ENCODE measurements at regions not wholly inside any gene's neighbourhood (a gene's known extent, or its start where the extent isn't known, plus 50 kb on each side); places are given as distances from the start of the nearest gene placed in this dataset.
A peak's percentile ranks its signal among the peaks of the same experiment; 100 is the strongest.

GRCh38 chr6:19470333-19470732 lies 366.8 kb upstream of the ID4 start:
- Histone ChIP-seq H3K56ac (ENCODE audit: extremely low read depth, insufficient read depth, low read length) (no peak overlapping the region), H3K9ac (ENCODE audit: low read depth, low read length) (no peak overlapping the region), H3K9me3 (ENCODE audit: control insufficient read depth, insufficient read depth, low read length) (peaks cover 3% of the 10 kb centered on the region; the same call in 1 of the 2 replicates), H3K36me3 (ENCODE audit: control insufficient read depth, insufficient read depth, low read length) (no peaks in the 10 kb centered on the region), H2AK5ac (ENCODE audit: low read depth, low read length) (no peak overlapping the region), H3K27ac (ENCODE audit: insufficient read depth, low read length) (no peak overlapping the region), H3K79me1 (ENCODE audit: low read depth in 1 of 2, low read length in 2 of 2) (no peaks in the 10 kb centered on the region), H4K20me1 (ENCODE audit: insufficient read depth, low read length) (no peaks in the 10 kb centered on the region), H2BK5ac (ENCODE audit: low read depth, low read length, poor library complexity, severe bottlenecking) (peak overlapping the region; percentile 68), H3K23ac (ENCODE audit: low read depth, low read length) (no peak overlapping the region), H2BK120ac (ENCODE audit: low read depth, low read length) (no peak overlapping the region), H3K27me3 (ENCODE audit: control insufficient read depth, insufficient read depth, low read length) (no peaks in the 10 kb centered on the region), H2AK9ac (replicated peaks; ENCODE audit: low read depth, low read length, poor library complexity) (peak overlapping the region; percentile 39), H4K5ac (ENCODE audit: low read depth, low read length) (no peak overlapping the region), H2BK20ac (ENCODE audit: low read depth, low read length) (no peak overlapping the region), H4K91ac (ENCODE audit: insufficient read depth, low read depth, low read length) (no peak overlapping the region), H3K14ac (replicated peaks; ENCODE audit: low read depth, low read length) (no peak overlapping the region), H3K9me1 (ENCODE audit: insufficient read depth, low read length) (no peaks in the 10 kb centered on the region), H2AFZ (replicated peaks; ENCODE audit: low read length, poor library complexity) (no peak overlapping the region), H2BK15ac (ENCODE audit: low read depth, low read length) (no peak overlapping the region), H3K4me1 (ENCODE audit: control insufficient read depth, insufficient read depth, low read length) (no peaks in the 10 kb centered on the region), H3K4me2 (ENCODE audit: low read depth, low read length) (no peak overlapping the region), H3K4ac (ENCODE audit: low read depth, low read length) (no peak overlapping the region), H4K8ac (ENCODE audit: low read depth in 2 of 2, low read length in 2 of 2) (no peak overlapping the region), H3K4me3 (ENCODE audit: insufficient read depth, low read depth, low read length) (no peak overlapping the region), H3K18ac (ENCODE audit: low read depth, low read length) (no peak overlapping the region)
- DNase-seq (no peak), ATAC-seq (ENCODE audit: low read depth) (no peak)
- 48% methylated on average over 6 of the region's 7 CpGs; no CpG with 5 or more reads in 1 of the 2 experiments for WGBS, 2 experiments (ENCODE audit: extremely low coverage in 2 of 2, insufficient read length in 1 of 2)
- CTCF ChIA-PET: no interaction called here
- no TSS peak for BruUV-seq (replicated peaks)
- intact Hi-C loops (cut with micrococcal nuclease) (no loop called here), in situ Hi-C loops (cut with MboI; ENCODE audit: low sequenced_read_pairs) (no loop called here), dilution Hi-C loops (cut with HindIII; ENCODE audit: low sequenced_read_pairs, unreplicated experiment) (no loop called here)
- POLR2A ChIA-PET (ENCODE audit: unreplicated experiment): no interaction called here
- no peak for TF ChIP-seq MXI1 (IDR thresholded peaks at IDR 0.05; ENCODE audit: borderline replicate concordance, low read depth, low read length)
- no peak for TF ChIP-seq POLR2A (IDR thresholded peaks at IDR 0.05; ENCODE audit: low read depth, low read length)
- TF ChIP-seq, protein P1, sequence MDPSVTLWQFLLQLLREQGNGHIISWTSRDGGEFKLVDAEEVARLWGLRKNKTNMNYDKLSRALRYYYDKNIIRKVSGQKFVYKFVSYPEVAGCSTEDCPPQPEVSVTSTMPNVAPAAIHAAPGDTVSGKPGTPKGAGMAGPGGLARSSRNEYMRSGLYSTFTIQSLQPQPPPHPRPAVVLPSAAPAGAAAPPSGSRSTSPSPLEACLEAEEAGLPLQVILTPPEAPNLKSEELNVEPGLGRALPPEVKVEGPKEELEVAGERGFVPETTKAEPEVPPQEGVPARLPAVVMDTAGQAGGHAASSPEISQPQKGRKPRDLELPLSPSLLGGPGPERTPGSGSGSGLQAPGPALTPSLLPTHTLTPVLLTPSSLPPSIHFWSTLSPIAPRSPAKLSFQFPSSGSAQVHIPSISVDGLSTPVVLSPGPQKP (IDR thresholded peaks at IDR 0.05; ENCODE audit: borderline replicate concordance, low read depth, low read length): no peak
- TF ChIP-seq RCOR1 (IDR thresholded peaks at IDR 0.05; ENCODE audit: insufficient replicate concordance, low read length): no peak
- TF ChIP-seq CTCF (conservative IDR thresholded peaks at IDR 0.05; ENCODE audit: low read depth, low read length): no peak
- no peak for TF ChIP-seq NFE2L2 (IDR thresholded peaks at IDR 0.05; ENCODE audit: low read depth, low read length)
- no peak for TF ChIP-seq CHD1 (IDR thresholded peaks at IDR 0.05; ENCODE audit: low read depth, low read length)
- TF ChIP-seq FOS (IDR thresholded peaks at IDR 0.05; ENCODE audit: low read depth, low read length): no peak
- no peak for TF ChIP-seq MAZ (IDR thresholded peaks at IDR 0.05; ENCODE audit: borderline replicate concordance, low read depth, low read length)
- TF ChIP-seq SMC3 (IDR thresholded peaks at IDR 0.05; ENCODE audit: low read depth, low read length): no peak
- TF ChIP-seq, protein P2, sequence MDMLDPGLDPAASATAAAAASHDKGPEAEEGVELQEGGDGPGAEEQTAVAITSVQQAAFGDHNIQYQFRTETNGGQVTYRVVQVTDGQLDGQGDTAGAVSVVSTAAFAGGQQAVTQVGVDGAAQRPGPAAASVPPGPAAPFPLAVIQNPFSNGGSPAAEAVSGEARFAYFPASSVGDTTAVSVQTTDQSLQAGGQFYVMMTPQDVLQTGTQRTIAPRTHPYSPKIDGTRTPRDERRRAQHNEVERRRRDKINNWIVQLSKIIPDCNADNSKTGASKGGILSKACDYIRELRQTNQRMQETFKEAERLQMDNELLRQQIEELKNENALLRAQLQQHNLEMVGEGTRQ (IDR thresholded peaks at IDR 0.05; ENCODE audit: low read depth, low read length): no peak
- no peak for TF ChIP-seq RFX5 (IDR thresholded peaks at IDR 0.05; ENCODE audit: low read depth, low read length)
- TF ChIP-seq CEBPB (IDR thresholded peaks at IDR 0.05; ENCODE audit: low read depth, low read length): no peak
- no peak for TF ChIP-seq RAD21 (IDR thresholded peaks at IDR 0.05; ENCODE audit: low read length)

All from IMR-90 (cell line).